ENCODE measurements at regions not wholly inside any gene's neighbourhood (a gene's known extent, or its start where the extent isn't known, plus 50 kb on each side); places are given as distances from the start of the nearest gene placed in this dataset.

GRCh38 chr13:21825186-21825585 lies 154.3 kb downstream of the FGF9 start:
- H3K9me3 ChIP-seq (ENCODE audit: low read length), result no peaks in the 10 kb centered on the region
- H4K20me1 ChIP-seq (ENCODE audit: insufficient read depth, low read length), result no peaks in the 10 kb centered on the region
- no peak overlapping the region for H3K9ac ChIP-seq (ENCODE audit: low read length)
- no peaks in the 10 kb centered on the region for H3K9me2 ChIP-seq (ENCODE audit: low read depth, low read length)
- no peaks in the 10 kb centered on the region for H3K27me3 ChIP-seq (ENCODE audit: insufficient read depth, low read length)
- TF ChIP-seq EZH2 (IDR thresholded peaks at IDR 0.05; ENCODE audit: borderline replicate concordance, low read length) (no peak), CTCF (IDR thresholded peaks at IDR 0.05; ENCODE audit: low read length) (no peak)
- H3K27ac ChIP-seq (ENCODE audit: low read depth, low read length, poor library complexity, severe bottlenecking), result no peak overlapping the region
- no peak overlapping the region for H3K4me2 ChIP-seq (ENCODE audit: low read length)
- H3K36me3 ChIP-seq (ENCODE audit: insufficient read depth, low read length), result no peaks in the 10 kb centered on the region
- no peaks in the 10 kb centered on the region for H3K79me2 ChIP-seq (ENCODE audit: insufficient read depth, low read length)
- no peak overlapping the region for H3K4me3 ChIP-seq (ENCODE audit: low read depth, low read length, poor library complexity, severe bottlenecking)
- H2AFZ ChIP-seq (ENCODE audit: low read length), result no peak overlapping the region
- H3F3A ChIP-seq (ENCODE audit: insufficient read depth, low read length), result no peaks in the 10 kb centered on the region
- no peaks in the 10 kb centered on the region for H3K4me1 ChIP-seq (ENCODE audit: insufficient read depth, low read length, severe bottlenecking)

- Histone ChIP-seq H3K9me3 (ENCODE audit: low read length) (no peaks in the 10 kb centered on the region), H3K4me1 (ENCODE audit: insufficient read depth, low read length, severe bottlenecking) (no peaks in the 10 kb centered on the region), H3K27me3 (ENCODE audit: insufficient read depth, low read length) (no peaks in the 10 kb centered on the region), H3K4me2 (ENCODE audit: low read length) (no peak overlapping the region), H3F3A (ENCODE audit: insufficient read depth, low read length) (no peaks in the 10 kb centered on the region), H3K79me2 (ENCODE audit: insufficient read depth, low read length) (no peaks in the 10 kb centered on the region), H3K9ac (ENCODE audit: low read length) (no peak overlapping the region), H3K4me3 (ENCODE audit: low read depth, low read length, poor library complexity, severe bottlenecking) (no peak overlapping the region), H3K27ac (ENCODE audit: low read depth, low read length, poor library complexity, severe bottlenecking) (no peak overlapping the region), H4K20me1 (ENCODE audit: insufficient read depth, low read length) (no peaks in the 10 kb centered on the region), H3K36me3 (ENCODE audit: insufficient read depth, low read length) (no peaks in the 10 kb centered on the region), H3K9me2 (ENCODE audit: low read depth, low read length) (no peaks in the 10 kb centered on the region), H2AFZ (ENCODE audit: low read length) (no peak overlapping the region)
- no peak for TF ChIP-seq CTCF (IDR thresholded peaks at IDR 0.05; ENCODE audit: low read length)
- TF ChIP-seq EZH2 (IDR thresholded peaks at IDR 0.05; ENCODE audit: borderline replicate concordance, low read length), result no peak
Measured at GRCh38 chr13:21825801-21826200, 154.9 kb downstream of the FGF9 start.

DNA sequence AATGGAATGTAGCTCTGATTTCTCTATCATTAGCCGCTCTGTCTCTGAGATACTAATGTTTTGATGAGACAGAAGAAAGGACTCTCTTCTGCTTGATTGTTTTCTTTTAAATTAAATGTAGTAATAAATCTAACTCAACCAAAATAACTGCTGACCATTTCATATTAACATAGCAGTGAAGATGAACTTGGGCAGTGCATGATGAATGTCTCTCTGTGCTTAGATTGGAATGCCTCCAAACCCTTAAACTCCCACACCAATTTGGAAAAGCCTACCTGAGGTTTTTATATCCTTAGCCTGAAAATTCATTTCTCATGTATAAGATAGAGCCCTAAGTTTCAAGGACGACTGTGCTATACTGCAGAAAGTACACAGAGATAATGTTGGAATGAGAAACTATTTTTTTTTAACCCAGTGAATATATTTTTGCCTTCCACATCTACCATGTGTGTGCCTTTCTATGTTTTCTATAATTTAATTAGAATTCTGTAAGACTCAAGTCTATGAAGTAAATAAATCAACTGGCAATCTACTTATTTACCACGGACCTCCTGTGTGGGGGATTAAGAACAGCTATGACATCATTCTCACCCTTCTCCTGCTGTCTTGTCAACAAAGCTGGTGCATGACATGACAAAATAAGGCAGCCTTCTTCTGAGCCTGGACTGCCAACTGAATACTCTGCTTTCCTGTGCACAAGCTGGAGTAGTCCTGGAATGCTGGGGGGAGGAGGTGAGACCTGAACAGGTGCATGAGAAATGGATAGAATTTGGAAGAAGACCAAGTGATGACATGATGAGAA lies 155.5 kb downstream of the FGF9 start:
- no peak overlapping the region for H3K4me3 ChIP-seq (ENCODE audit: low read depth, low read length, poor library complexity, severe bottlenecking)
- no peak for TF ChIP-seq EZH2 (IDR thresholded peaks at IDR 0.05; ENCODE audit: borderline replicate concordance, low read length)
- TF ChIP-seq CTCF (IDR thresholded peaks at IDR 0.05; ENCODE audit: low read length), result no peak
- H3K9me3 ChIP-seq (ENCODE audit: low read length), result no peaks in the 10 kb centered on the region
- no peaks in the 10 kb centered on the region for H3K9me2 ChIP-seq (ENCODE audit: low read depth, low read length)
- no peak overlapping the region for H2AFZ ChIP-seq (ENCODE audit: low read length)
- no peak overlapping the region for H3K27ac ChIP-seq (ENCODE audit: low read depth, low read length, poor library complexity, severe bottlenecking)
- no peaks in the 10 kb centered on the region for H3K4me1 ChIP-seq (ENCODE audit: insufficient read depth, low read length, severe bottlenecking)
- no peaks in the 10 kb centered on the region for H4K20me1 ChIP-seq (ENCODE audit: insufficient read depth, low read length)
- H3K4me2 ChIP-seq (ENCODE audit: low read length), result no peak overlapping the region
- H3K9ac ChIP-seq (ENCODE audit: low read length), result no peak overlapping the region
- H3K79me2 ChIP-seq (ENCODE audit: insufficient read depth, low read length), result no peaks in the 10 kb centered on the region
- H3K36me3 ChIP-seq (ENCODE audit: insufficient read depth, low read length), result no peaks in the 10 kb centered on the region
- H3K27me3 ChIP-seq (ENCODE audit: insufficient read depth, low read length), result no peaks in the 10 kb centered on the region
- H3F3A ChIP-seq (ENCODE audit: insufficient read depth, low read length), result no peaks in the 10 kb centered on the region
